Vagina (tissue), 2 donors: ENCODE measurements at regions not wholly inside any gene's neighbourhood (a gene's known extent, or its start where the extent isn't known, plus 50 kb on each side); places are given as distances from the start of the nearest gene placed in this dataset.

Experiments
- DNase-seq, 2 donors: peaks; one replicate each; pipeline ENCODE4 v3.0.0-alpha.2; 2017; ENCODE audit errors: extremely low spot score in 2 of 2
- H3K27ac ChIP-seq: fragments of 200-600 bp; sonication (generic); one replicate; pipeline ENCODE4 v1.5.1; 2019
- H3K27me3 ChIP-seq: fragments of 200-600 bp; sonication (generic); one replicate; pipeline ENCODE4 v1.5.1; 2019
- H3K36me3 ChIP-seq, 2 donors: fragments of 200-600 bp; sonication (generic); one replicate each; pipeline ENCODE4 v1.5.1; 2017 to 2019
- H3K4me1 ChIP-seq: fragments of 200-600 bp; sonication (generic); one replicate; pipeline ENCODE4 v1.5.1; 2019
- H3K4me3 ChIP-seq, 2 donors: fragments of 200-600 bp; sonication (generic); 1 replicate in 1 of 2; 2 replicates in 1 of 2; pipeline ENCODE4 v1.5.1; 2016 to 2019
- H3K9me3 ChIP-seq: fragments of 200-600 bp; sonication (generic); one replicate; pipeline ENCODE4 v1.5.1; 2019
- POLR2A ChIP-seq, 2 donors: fragments of 450-650 bp; IDR thresholded peaks; one replicate each; pipeline ENCODE4 v1.6.1; 2017; ENCODE audit warnings: antibody characterized with exemption in 2 of 2, mild to moderate bottlenecking in 2 of 2, moderate library complexity in 2 of 2
- POLR2AphosphoS5 ChIP-seq, 2 donors: sonication (generic); formaldehyde crosslinking; IDR thresholded peaks; one replicate each; pipeline ENCODE4 v1.9.0; 2017; ENCODE audit warnings: antibody characterized with exemption in 2 of 2, mild to moderate bottlenecking in 2 of 2, low read depth in 1 of 2; ENCODE audit not compliant: insufficient read depth in 1 of 2
- intact Hi-C: fragments of 100-400 bp; cut with DNase I; formaldehyde crosslinking; loops from one replicate; pipeline ENCODE4 v1.15.1; 2023
- TF ChIP-seq, protein P1 (sequence below), 3 experiments: fragments of 450-650 bp in 2 of 3; fragments of 200-600 bp in 1 of 3; sonication (generic) in 1 of 3; IDR thresholded peaks; one replicate each; pipeline ENCODE4 v1.5.1; 2017 to 2019; ENCODE audit warnings: antibody characterized with exemption in 3 of 3, mild to moderate bottlenecking in 2 of 3, moderate library complexity in 2 of 3

- Histone ChIP-seq H3K4me3 (no peak overlapping the region), H3K4me1 (peaks cover 11% of the 10 kb centered on the region), H3K9me3 (no peaks in the 10 kb centered on the region), H3K27me3 (no peaks in the 10 kb centered on the region), H3K27ac (no peak overlapping the region), H3K36me3 (no peaks in the 10 kb centered on the region)
- DNase-seq, result no peak
- TF ChIP-seq POLR2AphosphoS5 (IDR thresholded peaks at IDR 0.05; ENCODE audit: insufficient read depth in 1 of 2, low read depth in 1 of 2) (no peak), POLR2A (IDR thresholded peaks at IDR 0.05) (no peak)
- TF ChIP-seq, protein P1, sequence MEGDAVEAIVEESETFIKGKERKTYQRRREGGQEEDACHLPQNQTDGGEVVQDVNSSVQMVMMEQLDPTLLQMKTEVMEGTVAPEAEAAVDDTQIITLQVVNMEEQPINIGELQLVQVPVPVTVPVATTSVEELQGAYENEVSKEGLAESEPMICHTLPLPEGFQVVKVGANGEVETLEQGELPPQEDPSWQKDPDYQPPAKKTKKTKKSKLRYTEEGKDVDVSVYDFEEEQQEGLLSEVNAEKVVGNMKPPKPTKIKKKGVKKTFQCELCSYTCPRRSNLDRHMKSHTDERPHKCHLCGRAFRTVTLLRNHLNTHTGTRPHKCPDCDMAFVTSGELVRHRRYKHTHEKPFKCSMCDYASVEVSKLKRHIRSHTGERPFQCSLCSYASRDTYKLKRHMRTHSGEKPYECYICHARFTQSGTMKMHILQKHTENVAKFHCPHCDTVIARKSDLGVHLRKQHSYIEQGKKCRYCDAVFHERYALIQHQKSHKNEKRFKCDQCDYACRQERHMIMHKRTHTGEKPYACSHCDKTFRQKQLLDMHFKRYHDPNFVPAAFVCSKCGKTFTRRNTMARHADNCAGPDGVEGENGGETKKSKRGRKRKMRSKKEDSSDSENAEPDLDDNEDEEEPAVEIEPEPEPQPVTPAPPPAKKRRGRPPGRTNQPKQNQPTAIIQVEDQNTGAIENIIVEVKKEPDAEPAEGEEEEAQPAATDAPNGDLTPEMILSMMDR (IDR thresholded peaks at IDR 0.05), result no peak
- intact Hi-C loops, result no loop called here
Observed at GRCh38 chr20:10777710-10778109, 103.9 kb upstream of the JAG1 start.

DNA sequence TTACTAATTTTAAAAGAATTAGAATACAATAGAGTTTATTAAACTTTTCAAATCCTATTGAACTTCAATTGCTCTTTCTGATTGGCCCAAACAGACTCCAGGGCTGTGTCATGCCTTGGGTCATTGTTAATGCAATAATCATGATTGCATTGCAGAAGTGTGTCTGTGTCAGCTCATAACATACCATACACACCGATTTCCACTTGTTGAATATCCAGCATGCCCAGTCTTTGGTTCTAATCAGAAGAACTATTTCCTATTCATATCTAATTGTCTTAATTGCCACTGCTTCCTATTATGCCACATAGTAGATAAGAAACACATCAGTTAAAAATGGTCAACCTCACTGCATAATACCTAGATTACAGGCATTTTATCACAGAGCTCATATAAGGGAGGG, 106.1 kb upstream of the JAG1 start:
- H3K4me3 ChIP-seq, result no peak overlapping the region
- no peaks in the 10 kb centered on the region for H3K27me3 ChIP-seq
- peaks cover 21% of the 10 kb centered on the region for H3K4me1 ChIP-seq
- no peak for DNase-seq
- H3K27ac ChIP-seq, result no peak overlapping the region
- H3K9me3 ChIP-seq, result no peaks in the 10 kb centered on the region
- H3K36me3 ChIP-seq, result no peaks in the 10 kb centered on the region
- TF ChIP-seq, protein P1 (IDR thresholded peaks at IDR 0.05), result no peak
- TF ChIP-seq POLR2A (IDR thresholded peaks at IDR 0.05) (no peak), POLR2AphosphoS5 (IDR thresholded peaks at IDR 0.05; ENCODE audit: insufficient read depth in 1 of 2, low read depth in 1 of 2) (no peak)
- intact Hi-C loops, result no loop called here

- H3K27me3 ChIP-seq, result no peaks in the 10 kb centered on the region
- H3K9me3 ChIP-seq, result no peaks in the 10 kb centered on the region
- no peak overlapping the region for H3K4me3 ChIP-seq
- no peak for TF ChIP-seq POLR2A (IDR thresholded peaks at IDR 0.05)
- TF ChIP-seq, protein P1 (IDR thresholded peaks at IDR 0.05), result no peak
- TF ChIP-seq POLR2AphosphoS5 (IDR thresholded peaks at IDR 0.05; ENCODE audit: insufficient read depth in 1 of 2, low read depth in 1 of 2), result no peak
- H3K27ac ChIP-seq, result no peak overlapping the region
- DNase-seq, result no peak
- H3K36me3 ChIP-seq, result no peaks in the 10 kb centered on the region
- intact Hi-C loops, result no loop called here
- peaks cover 21% of the 10 kb centered on the region for H3K4me1 ChIP-seq
Observed at GRCh38 chr20:10780901-10781300, 107.1 kb upstream of the JAG1 start.

DNA sequence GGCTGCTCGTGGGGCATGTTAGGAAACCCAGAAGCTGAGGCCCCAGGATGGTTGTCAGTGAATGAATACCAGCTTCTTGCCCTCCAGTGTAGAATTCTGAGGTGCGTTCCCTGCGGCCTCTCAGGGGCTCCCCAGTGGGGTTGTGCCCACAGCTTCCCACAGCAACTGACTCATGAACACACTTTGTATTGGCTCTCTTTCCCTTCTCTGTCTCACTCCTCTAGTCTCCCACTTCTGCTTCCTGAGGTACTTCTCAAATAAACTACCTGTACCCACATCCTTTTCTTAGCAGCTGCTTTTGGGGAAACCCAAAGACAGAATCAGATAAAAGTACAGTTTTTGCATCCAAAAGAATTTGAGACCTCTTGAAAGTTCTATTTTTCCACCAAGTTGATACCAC, 107.7 kb upstream of the JAG1 start:
- Histone ChIP-seq H3K4me1 (peaks cover 21% of the 10 kb centered on the region), H3K4me3 (no peak overlapping the region), H3K9me3 (no peaks in the 10 kb centered on the region), H3K27me3 (no peaks in the 10 kb centered on the region), H3K27ac (no peak overlapping the region), H3K36me3 (no peaks in the 10 kb centered on the region)
- no peak for DNase-seq
- TF ChIP-seq POLR2A (IDR thresholded peaks at IDR 0.05) (no peak), POLR2AphosphoS5 (IDR thresholded peaks at IDR 0.05; ENCODE audit: insufficient read depth in 1 of 2, low read depth in 1 of 2) (no peak)
- TF ChIP-seq, protein P1 (IDR thresholded peaks at IDR 0.05), result no peak
- intact Hi-C loops, result no loop called here

GRCh38 chr20:10783707-10784553, 110.1 kb upstream of the JAG1 start:
- Histone ChIP-seq H3K9me3 (no peaks in the 10 kb centered on the region), H3K27me3 (no peaks in the 10 kb centered on the region), H3K36me3 (no peaks in the 10 kb centered on the region), H3K4me3 (no peak overlapping the region), H3K4me1 (peaks cover 21% of the 10 kb centered on the region), H3K27ac (no peak overlapping the region)
- intact Hi-C loops, result no loop called here
- DNase-seq, result no peak
- TF ChIP-seq, protein P1 (IDR thresholded peaks at IDR 0.05), result no peak
- no peak for TF ChIP-seq POLR2AphosphoS5 (IDR thresholded peaks at IDR 0.05; ENCODE audit: insufficient read depth in 1 of 2, low read depth in 1 of 2)
- no peak for TF ChIP-seq POLR2A (IDR thresholded peaks at IDR 0.05)
